ENCODE measurements at regions not wholly inside any gene's neighbourhood (a gene's known extent, or its start where the extent isn't known, plus 50 kb on each side); places are given as distances from the start of the nearest gene placed in this dataset.

- TF ChIP-seq EP300 (IDR thresholded peaks at IDR 0.05) (no peak), POLR2A (IDR thresholded peaks at IDR 0.05) (no peak)
These were observed 81.8 kb upstream of the MAP3K1 start for GRCh38 chr5:56733580-56733979.

Measured in suprapubic skin (tissue), 2 donors.